ENCODE measurements at regions not wholly inside any gene's neighbourhood (a gene's known extent, or its start where the extent isn't known, plus 50 kb on each side); places are given as distances from the start of the nearest gene placed in this dataset.

GRCh38 chr15:69751147-69751546 lies 298.5 kb downstream of the RPLP1 start:
- TF ChIP-seq CTCF (IDR thresholded peaks at IDR 0.05), result no peak
- no peak for TF ChIP-seq POLR2AphosphoS5 (IDR thresholded peaks at IDR 0.05)
- TF ChIP-seq POLR2A (IDR thresholded peaks at IDR 0.05), result no peak
